Fibroblast of lung (primary cell): ENCODE measurements at regions not wholly inside any gene's neighbourhood (a gene's known extent, or its start where the extent isn't known, plus 50 kb on each side); places are given as distances from the start of the nearest gene placed in this dataset.

ENCODE experiments used
- EZH2 ChIP-seq: IDR thresholded peaks from 2 replicates; pipeline ENCODE4 v1.5.1; 2012; ENCODE audit warnings: low read length, control low read depth, mild to moderate bottlenecking; ENCODE audit errors: missing control alignments
- TF ChIP-seq, protein P1 (sequence below), 2 donors: IDR thresholded peaks in 1 of 2; conservative IDR thresholded peaks in 1 of 2; 1 replicate in 1 of 2; 2 replicates in 1 of 2; pipeline ENCODE4 v1.5.1; 2011 to 2012; ENCODE audit warnings: low read length in 2 of 2, control low read depth in 1 of 2, inconsistent platforms in 1 of 2, low read depth in 1 of 2, mild to moderate bottlenecking in 1 of 2

- TF ChIP-seq, protein P1, sequence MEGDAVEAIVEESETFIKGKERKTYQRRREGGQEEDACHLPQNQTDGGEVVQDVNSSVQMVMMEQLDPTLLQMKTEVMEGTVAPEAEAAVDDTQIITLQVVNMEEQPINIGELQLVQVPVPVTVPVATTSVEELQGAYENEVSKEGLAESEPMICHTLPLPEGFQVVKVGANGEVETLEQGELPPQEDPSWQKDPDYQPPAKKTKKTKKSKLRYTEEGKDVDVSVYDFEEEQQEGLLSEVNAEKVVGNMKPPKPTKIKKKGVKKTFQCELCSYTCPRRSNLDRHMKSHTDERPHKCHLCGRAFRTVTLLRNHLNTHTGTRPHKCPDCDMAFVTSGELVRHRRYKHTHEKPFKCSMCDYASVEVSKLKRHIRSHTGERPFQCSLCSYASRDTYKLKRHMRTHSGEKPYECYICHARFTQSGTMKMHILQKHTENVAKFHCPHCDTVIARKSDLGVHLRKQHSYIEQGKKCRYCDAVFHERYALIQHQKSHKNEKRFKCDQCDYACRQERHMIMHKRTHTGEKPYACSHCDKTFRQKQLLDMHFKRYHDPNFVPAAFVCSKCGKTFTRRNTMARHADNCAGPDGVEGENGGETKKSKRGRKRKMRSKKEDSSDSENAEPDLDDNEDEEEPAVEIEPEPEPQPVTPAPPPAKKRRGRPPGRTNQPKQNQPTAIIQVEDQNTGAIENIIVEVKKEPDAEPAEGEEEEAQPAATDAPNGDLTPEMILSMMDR (conservative IDR thresholded peaks at IDR 0.05 in 1 of 2, IDR thresholded peaks at IDR 0.05 in 1 of 2; ENCODE audit: low read depth in 1 of 2, low read length in 2 of 2) = no peak
- TF ChIP-seq EZH2 = no peak
Measured at GRCh38 chr1:193419295-193419694, 232.9 kb upstream of the B3GALT2 start.
